Urothelium cell line (cell line): ENCODE measurements at regions not wholly inside any gene's neighbourhood (a gene's known extent, or its start where the extent isn't known, plus 50 kb on each side); places are given as distances from the start of the nearest gene placed in this dataset.
A peak's percentile ranks its signal among the peaks of the same experiment; 100 is the strongest.
"Not testable (repeated sequence)": the region's sequence is repeated elsewhere in the genome, so short reads cannot be mapped to it uniquely, and the experiment has no call there.

Experiments used
- DNase-seq: peaks from one replicate; pipeline ENCODE4 v3.0.0; 2011; ENCODE audit warnings: low spot score, mixed read lengths
- FAIRE-seq: peaks from 2 replicates; lab custom pipeline; 2011; peaks lifted over from hg19 to GRCh38; lab: Jason Lieb, UNC

DNA sequence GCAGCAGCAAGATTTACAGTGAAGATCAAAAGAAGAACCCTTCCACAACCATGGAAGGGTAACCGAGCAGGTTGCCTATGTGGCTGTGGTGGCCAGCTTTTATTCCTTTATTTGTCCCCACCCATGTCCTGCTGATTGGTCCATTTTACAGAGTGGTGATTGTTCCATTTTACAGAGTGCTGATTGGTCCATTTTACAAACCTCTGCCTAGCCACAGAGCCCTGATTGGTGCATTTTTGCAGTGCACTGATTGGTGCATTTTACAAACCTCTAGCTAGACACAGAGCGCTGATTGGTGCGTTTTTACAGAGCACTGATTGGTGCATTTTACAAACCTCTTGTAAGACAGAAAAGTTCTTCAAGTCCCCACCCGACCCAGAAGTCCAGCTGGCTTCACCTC, 75.8 kb upstream of the MSX2 start:
- not testable (repeated sequence) for DNase-seq, FAIRE-seq

DNA sequence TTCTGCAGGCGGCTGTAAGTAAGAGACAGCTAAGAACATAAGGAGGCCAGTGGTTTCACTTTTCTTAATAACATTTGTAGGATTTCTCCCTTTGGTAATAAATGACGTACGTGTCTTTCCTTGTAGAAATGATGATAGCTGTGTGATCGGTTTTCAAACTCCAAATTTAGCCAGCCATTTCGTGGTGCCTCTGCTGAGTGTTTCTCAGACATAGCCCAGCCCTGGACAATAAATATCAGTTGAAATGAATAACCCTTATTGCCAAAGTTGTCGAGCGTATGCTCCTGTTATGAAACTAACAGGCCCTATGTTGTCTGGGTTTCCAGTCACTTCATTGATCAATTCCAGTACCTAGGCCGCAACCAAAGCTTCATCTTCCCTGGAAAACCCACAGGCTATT, 75.0 kb upstream of the MSX2 start:
- FAIRE-seq = no peak
- DNase-seq = no peak

DNA sequence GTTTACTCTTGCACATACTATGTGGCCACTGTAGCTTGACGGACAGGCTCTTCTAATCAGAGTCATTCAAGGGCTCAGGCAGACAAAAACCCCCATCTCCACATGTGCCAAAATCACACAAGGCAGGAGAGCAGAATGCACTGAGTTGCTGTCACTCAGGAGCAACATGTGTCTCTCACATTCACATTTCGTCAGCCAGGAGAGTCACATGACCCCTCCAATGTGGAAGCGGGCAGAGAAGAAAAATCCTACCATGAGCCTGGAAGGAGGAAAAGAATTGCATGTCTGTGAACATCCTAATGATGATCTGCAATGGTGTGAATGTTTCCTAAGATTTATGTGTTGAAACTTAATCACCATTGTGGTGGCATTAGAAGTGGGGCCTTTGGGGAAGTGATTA, 69.9 kb upstream of the MSX2 start:
- FAIRE-seq = no peak
- DNase-seq = no peak

DNA sequence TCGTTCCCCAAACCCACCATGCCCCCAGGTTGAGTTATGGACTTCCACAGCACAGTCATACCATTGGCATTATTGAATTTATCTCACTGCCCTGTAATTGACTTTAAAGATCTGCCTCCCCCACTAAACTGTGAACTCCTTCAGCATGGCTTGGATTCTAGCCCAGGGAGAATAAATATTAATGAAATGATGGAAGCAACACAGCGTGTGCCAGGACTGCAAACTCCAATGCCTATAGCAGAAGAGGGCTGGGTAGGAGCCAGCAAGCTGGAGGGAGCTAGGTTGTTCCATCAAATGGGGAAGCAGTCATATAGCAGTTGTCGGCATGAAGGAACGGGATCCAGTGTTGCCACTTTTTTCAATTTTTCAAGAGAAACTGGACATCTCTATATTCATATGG, 69.0 kb upstream of the MSX2 start:
- DNase-seq (no peak), FAIRE-seq (no peak)

GRCh38 chr5:174664180-174664850, 60.1 kb upstream of the MSX2 start:
- no peak for FAIRE-seq
- no peak for DNase-seq

DNA sequence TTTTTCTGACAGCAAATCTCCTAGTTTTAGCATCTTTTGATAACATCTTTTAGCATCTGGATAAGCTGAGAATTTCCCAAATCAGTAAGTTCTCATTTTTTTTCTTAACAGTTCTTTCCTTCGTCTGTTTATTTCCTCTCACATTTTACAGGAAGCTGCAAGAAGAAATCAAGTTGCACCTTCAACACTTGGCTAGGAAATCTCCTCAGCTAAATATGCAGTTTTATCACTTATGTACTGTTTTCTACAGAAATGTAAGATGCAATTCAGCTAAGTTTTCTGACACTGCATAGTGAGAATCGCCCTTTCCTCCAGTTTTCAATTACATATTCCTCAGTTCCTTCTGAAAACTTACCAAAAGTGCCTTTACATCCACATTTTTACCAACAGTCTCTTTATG, 59.0 kb upstream of the MSX2 start:
- no peak for FAIRE-seq
- DNase-seq = no peak

- FAIRE-seq = no peak
- peak; percentile 19 for DNase-seq
These were observed 56.9 kb upstream of the MSX2 start for GRCh38 chr5:174667526-174667925.

DNA sequence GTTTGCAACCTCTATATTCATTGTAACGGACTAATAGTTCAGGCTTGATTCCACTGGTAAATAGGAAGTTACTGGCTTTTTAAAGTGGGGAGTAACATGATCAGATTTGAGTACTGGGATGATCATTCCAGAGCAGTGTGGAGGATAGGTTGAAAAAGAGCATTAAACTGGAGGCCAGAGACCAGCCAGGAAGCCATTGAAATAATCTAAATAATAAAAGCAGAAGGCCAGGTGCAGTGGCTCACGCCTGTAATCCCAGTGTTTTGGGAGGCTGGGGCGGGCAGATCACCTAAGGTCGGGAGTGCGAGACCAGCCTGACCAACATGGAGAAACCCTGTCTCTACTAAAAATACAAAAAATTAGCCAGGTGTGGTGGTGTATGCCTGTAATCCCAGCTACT, 56.0 kb upstream of the MSX2 start:
- DNase-seq (no peak), FAIRE-seq (no peak)
